ENCODE measurements at regions not wholly inside any gene's neighbourhood (a gene's known extent, or its start where the extent isn't known, plus 50 kb on each side); places are given as distances from the start of the nearest gene placed in this dataset.

GRCh38 chr6:40692337-40692736, 105.2 kb upstream of the LRFN2 start:
- Mint-ChIP-seq H3K4me3 (no peak overlapping the region), H3K9me3 (no peaks in the 10 kb centered on the region), H3K27me3 (peaks cover 1 to 5% (median 3%) of the 10 kb centered on the region in 3 donors), H3K27ac (no peak overlapping the region), H3K36me3 (no peaks in the 10 kb centered on the region), H3K4me1 (peaks cover 0 to 5% (median 3%) of the 10 kb centered on the region in 3 donors)
- ATAC-seq (ENCODE audit: low read depth in 2 of 2) (no peak), DNase-seq (no peak)

GRCh38 chr6:40689185-40689584, 102.0 kb upstream of the LRFN2 start:
- peaks cover 8 to 9% (median 9%) of the 10 kb centered on the region in 3 donors for H3K27me3 Mint-ChIP-seq
- DNase-seq (no peak), ATAC-seq (ENCODE audit: low read depth in 2 of 2) (no peak)
- H3K27ac Mint-ChIP-seq = no peak overlapping the region
- no peaks in the 10 kb centered on the region for H3K36me3 Mint-ChIP-seq
- H3K4me3 Mint-ChIP-seq = no peak overlapping the region
- peaks cover 0 to 22% (median 10%) of the 10 kb centered on the region in 7 donors for H3K9me3 Mint-ChIP-seq
- no peaks in the 10 kb centered on the region for H3K4me1 Mint-ChIP-seq

GRCh38 chr6:40688214-40688761, 101.1 kb upstream of the LRFN2 start:
- peaks cover 0 to 22% (median 10%) of the 10 kb centered on the region in 7 donors for H3K9me3 Mint-ChIP-seq
- H3K27me3 Mint-ChIP-seq = peaks cover 8 to 9% (median 9%) of the 10 kb centered on the region in 3 donors
- ATAC-seq (ENCODE audit: low read depth in 2 of 2) (no peak), DNase-seq (no peak)
- no peaks in the 10 kb centered on the region for H3K4me1 Mint-ChIP-seq
- no peak overlapping the region for H3K4me3 Mint-ChIP-seq
- H3K27ac Mint-ChIP-seq = no peak overlapping the region
- no peaks in the 10 kb centered on the region for H3K36me3 Mint-ChIP-seq

- ATAC-seq (ENCODE audit: low read depth in 2 of 2) = no peak
- Mint-ChIP-seq H3K9me3 (peaks cover 0 to 22% (median 10%) of the 10 kb centered on the region in 7 donors), H3K27ac (no peak overlapping the region)
Measured at GRCh38 chr6:40685862-40686261, 98.7 kb upstream of the LRFN2 start.

GRCh38 chr6:40681622-40682021, 94.5 kb upstream of the LRFN2 start:
- H3K36me3 Mint-ChIP-seq = peaks cover 6 to 7% of the 10 kb centered on the region in 2 donors
- H3K9me3 Mint-ChIP-seq = peaks cover 5 to 27% (median 14%) of the 10 kb centered on the region in 7 donors
- peaks cover 0 to under 1% (median 0%) of the 10 kb centered on the region in 3 donors for H3K27me3 Mint-ChIP-seq
- no peak overlapping the region for H3K27ac Mint-ChIP-seq
- H3K4me1 Mint-ChIP-seq = no peaks in the 10 kb centered on the region
- ATAC-seq (ENCODE audit: low read depth in 2 of 2) (no peak), DNase-seq (no peak)
- no peak overlapping the region for H3K4me3 Mint-ChIP-seq

More at GRCh38 chr6:40685862-40686261, 98.7 kb upstream of the LRFN2 start:
- no peaks in the 10 kb centered on the region for H3K4me1 Mint-ChIP-seq
- no peak for DNase-seq
- peaks cover 8 to 9% (median 9%) of the 10 kb centered on the region in 3 donors for H3K27me3 Mint-ChIP-seq
- no peak overlapping the region for H3K4me3 Mint-ChIP-seq
- no peaks in the 10 kb centered on the region for H3K36me3 Mint-ChIP-seq

GRCh38 chr6:40678941-40679340, 91.8 kb upstream of the LRFN2 start:
- H3K27me3 Mint-ChIP-seq = no peaks in the 10 kb centered on the region
- ATAC-seq (ENCODE audit: low read depth in 2 of 2) (no peak), DNase-seq (no peak)
- peaks cover 6 to 7% of the 10 kb centered on the region in 2 donors for H3K36me3 Mint-ChIP-seq
- no peak overlapping the region for H3K4me3 Mint-ChIP-seq
- peaks cover 0 to 8% (median 3%) of the 10 kb centered on the region in 7 donors for H3K9me3 Mint-ChIP-seq
- H3K4me1 Mint-ChIP-seq = no peaks in the 10 kb centered on the region
- H3K27ac Mint-ChIP-seq = peak overlapping the region in 1 of 6 donors; percentile 49

- peaks cover 6 to 7% of the 10 kb centered on the region in 2 donors for H3K36me3 Mint-ChIP-seq
- no peak for DNase-seq
Measured at GRCh38 chr6:40674170-40674569, 87.0 kb upstream of the LRFN2 start.

GRCh38 chr6:40672087-40672486, 84.9 kb upstream of the LRFN2 start:
- peaks cover 0 to 4% (median 3%) of the 10 kb centered on the region in 7 donors for H3K9me3 Mint-ChIP-seq
- DNase-seq (no peak), ATAC-seq (ENCODE audit: low read depth in 2 of 2) (no peak)
- no peaks in the 10 kb centered on the region for H3K4me1 Mint-ChIP-seq
- no peak overlapping the region for H3K4me3 Mint-ChIP-seq
- H3K36me3 Mint-ChIP-seq = no peaks in the 10 kb centered on the region
- H3K27ac Mint-ChIP-seq = no peak overlapping the region
- H3K27me3 Mint-ChIP-seq = peaks cover 0 to 4% (median 0%) of the 10 kb centered on the region in 3 donors

More at GRCh38 chr6:40674170-40674569, 87.0 kb upstream of the LRFN2 start:
- peaks cover 0 to 4% (median 0%) of the 10 kb centered on the region in 3 donors for H3K27me3 Mint-ChIP-seq
- ATAC-seq (ENCODE audit: low read depth in 2 of 2) = no peak
- no peak overlapping the region for H3K27ac Mint-ChIP-seq
- no peak overlapping the region for H3K4me3 Mint-ChIP-seq
- no peaks in the 10 kb centered on the region for H3K4me1 Mint-ChIP-seq
- H3K9me3 Mint-ChIP-seq = peaks cover 0 to 8% (median 4%) of the 10 kb centered on the region in 7 donors

GRCh38 chr6:40671694-40672050, 84.5 kb upstream of the LRFN2 start:
- H3K9me3 Mint-ChIP-seq = peaks cover 0 to 5% (median 3%) of the 10 kb centered on the region in 7 donors
- H3K27ac Mint-ChIP-seq = no peak overlapping the region
- H3K4me1 Mint-ChIP-seq = no peaks in the 10 kb centered on the region
- H3K4me3 Mint-ChIP-seq = no peak overlapping the region
- H3K27me3 Mint-ChIP-seq = peaks cover 0 to 4% (median 0%) of the 10 kb centered on the region in 3 donors
- DNase-seq (no peak), ATAC-seq (ENCODE audit: low read depth in 2 of 2) (no peak)
- no peaks in the 10 kb centered on the region for H3K36me3 Mint-ChIP-seq

- Mint-ChIP-seq H3K27ac (no peak overlapping the region), H3K4me1 (no peaks in the 10 kb centered on the region), H3K27me3 (peaks cover 0 to 4% (median 0%) of the 10 kb centered on the region in 3 donors), H3K9me3 (peaks cover 0 to 7% (median 4%) of the 10 kb centered on the region in 7 donors), H3K4me3 (no peak overlapping the region), H3K36me3 (no peaks in the 10 kb centered on the region)
- ATAC-seq (ENCODE audit: low read depth in 2 of 2) (no peak), DNase-seq (no peak)
Measured at GRCh38 chr6:40671001-40671693, 84.0 kb upstream of the LRFN2 start.

GRCh38 chr6:40669343-40669742, 82.2 kb upstream of the LRFN2 start:
- Mint-ChIP-seq H3K27ac (no peak overlapping the region), H3K9me3 (peaks cover 13 to 25% (median 16%) of the 10 kb centered on the region in 7 donors), H3K4me1 (no peaks in the 10 kb centered on the region), H3K27me3 (peaks cover 0 to 4% (median 0%) of the 10 kb centered on the region in 3 donors), H3K36me3 (peaks cover 11 to 15% of the 10 kb centered on the region in 2 donors), H3K4me3 (no peak overlapping the region)
- no peak for ATAC-seq (ENCODE audit: low read depth in 2 of 2)
- DNase-seq = no peak

- DNase-seq (no peak), ATAC-seq (ENCODE audit: low read depth in 2 of 2) (no peak)
- H3K27ac Mint-ChIP-seq = no peak overlapping the region
- H3K4me1 Mint-ChIP-seq = no peaks in the 10 kb centered on the region
- H3K36me3 Mint-ChIP-seq = peaks cover 12 to 23% of the 10 kb centered on the region in 2 donors
- peaks cover 20 to 36% (median 26%) of the 10 kb centered on the region in 7 donors for H3K9me3 Mint-ChIP-seq
- H3K27me3 Mint-ChIP-seq = peaks cover 0 to 4% (median 0%) of the 10 kb centered on the region in 3 donors
- H3K4me3 Mint-ChIP-seq = no peak overlapping the region
Measured at GRCh38 chr6:40668203-40668602, 81.0 kb upstream of the LRFN2 start.

- Mint-ChIP-seq H3K4me3 (no peak overlapping the region), H3K36me3 (peaks cover 12 to 26% of the 10 kb centered on the region in 2 donors), H3K4me1 (no peaks in the 10 kb centered on the region), H3K9me3 (peaks cover 22 to 40% (median 29%) of the 10 kb centered on the region in 7 donors), H3K27me3 (peaks cover 0 to 4% (median 0%) of the 10 kb centered on the region in 3 donors), H3K27ac (no peak overlapping the region)
- ATAC-seq (ENCODE audit: low read depth in 2 of 2) = no peak
- DNase-seq = no peak
Measured at GRCh38 chr6:40666530-40666929, 79.4 kb upstream of the LRFN2 start.

GRCh38 chr6:40661726-40662125, 74.6 kb upstream of the LRFN2 start:
- ATAC-seq (ENCODE audit: low read depth in 2 of 2) (no peak), DNase-seq (no peak)
- Mint-ChIP-seq H3K9me3 (peaks cover 16 to 39% (median 26%) of the 10 kb centered on the region in 7 donors), H3K36me3 (peaks cover 12 to 26% of the 10 kb centered on the region in 2 donors), H3K27ac (no peak overlapping the region), H3K4me3 (no peak overlapping the region), H3K27me3 (peaks cover 0 to 10% (median 0%) of the 10 kb centered on the region in 3 donors), H3K4me1 (no peaks in the 10 kb centered on the region)
